WTC11 (cell line): ENCODE measurements at regions not wholly inside any gene's neighbourhood (a gene's known extent, or its start where the extent isn't known, plus 50 kb on each side); places are given as distances from the start of the nearest gene placed in this dataset.

Source experiments
- CREB1 ChIP-seq: sonication (generic); formaldehyde crosslinking; IDR thresholded peaks from 2 replicates; pipeline ENCODE4 v1.8.0; 2023; ENCODE audit warnings: mild to moderate bottlenecking, missing genetic modification reagents
- KAT7 ChIP-seq: sonication (generic); formaldehyde crosslinking; IDR thresholded peaks from 2 replicates; pipeline ENCODE4 v1.8.1; 2023; ENCODE audit warnings: missing genetic modification reagents, mild to moderate bottlenecking, borderline replicate concordance
- NFYB ChIP-seq: sonication (generic); formaldehyde crosslinking; conservative IDR thresholded peaks from 2 replicates; pipeline ENCODE4 v1.8.0; 2022; ENCODE audit warnings: low read depth, missing genetic modification reagents
- RORB ChIP-seq: fragments of 250-450 bp; sonication (Bioruptor Pico); IDR thresholded peaks from 2 replicates; pipeline ENCODE4 v1.9.0; 2021; ENCODE audit warnings: mild to moderate bottlenecking
- ZNF121 ChIP-seq: sonication (generic); formaldehyde crosslinking; IDR thresholded peaks from 2 replicates; pipeline ENCODE4 v1.8.0; 2023; ENCODE audit warnings: missing genetic modification reagents
- TF ChIP-seq, protein P1 (sequence below): fragments of 200-600 bp; IDR thresholded peaks from 2 replicates; pipeline ENCODE4 v1.8.0; 2022; ENCODE audit warnings: antibody characterized with exemption
- TF ChIP-seq, protein P2 (sequence below): fragments of 250-450 bp; sonication (Bioruptor Pico); conservative IDR thresholded peaks from 2 replicates; pipeline ENCODE4 v1.9.0; 2021; ENCODE audit warnings: mild to moderate bottlenecking
- TF ChIP-seq, protein P3 (sequence below): sonication (generic); formaldehyde crosslinking; IDR thresholded peaks from 2 replicates; pipeline ENCODE4 v1.8.1; 2023; ENCODE audit warnings: mild to moderate bottlenecking, moderate library complexity, missing genetic modification reagents
- TF ChIP-seq, protein P4 (sequence below): sonication (generic); formaldehyde crosslinking; IDR thresholded peaks from 2 replicates; pipeline ENCODE4 v1.8.0; 2022; ENCODE audit warnings: mild to moderate bottlenecking, missing genetic modification reagents

DNA sequence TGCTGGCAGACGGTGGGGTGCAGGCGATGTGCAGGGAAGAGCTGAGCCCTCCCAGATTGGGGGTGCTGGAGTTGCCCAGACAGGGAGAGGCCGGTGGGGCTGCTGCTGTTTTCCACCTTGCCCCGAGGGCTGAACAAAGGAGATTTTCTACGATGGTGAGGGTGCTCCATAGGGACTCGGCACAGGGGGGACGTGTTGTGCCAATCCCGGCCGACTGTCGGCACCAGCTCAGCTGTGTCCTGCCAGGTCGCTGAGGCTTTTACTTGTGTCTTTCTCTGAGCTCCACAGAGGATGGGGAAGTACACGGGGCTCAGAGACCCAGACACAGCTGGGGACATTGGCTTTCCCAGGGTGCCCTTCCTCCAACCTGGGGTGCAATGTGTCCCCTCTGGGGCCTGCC is 816.8 kb downstream of the BRD1 start:
- TF ChIP-seq, protein P1, sequence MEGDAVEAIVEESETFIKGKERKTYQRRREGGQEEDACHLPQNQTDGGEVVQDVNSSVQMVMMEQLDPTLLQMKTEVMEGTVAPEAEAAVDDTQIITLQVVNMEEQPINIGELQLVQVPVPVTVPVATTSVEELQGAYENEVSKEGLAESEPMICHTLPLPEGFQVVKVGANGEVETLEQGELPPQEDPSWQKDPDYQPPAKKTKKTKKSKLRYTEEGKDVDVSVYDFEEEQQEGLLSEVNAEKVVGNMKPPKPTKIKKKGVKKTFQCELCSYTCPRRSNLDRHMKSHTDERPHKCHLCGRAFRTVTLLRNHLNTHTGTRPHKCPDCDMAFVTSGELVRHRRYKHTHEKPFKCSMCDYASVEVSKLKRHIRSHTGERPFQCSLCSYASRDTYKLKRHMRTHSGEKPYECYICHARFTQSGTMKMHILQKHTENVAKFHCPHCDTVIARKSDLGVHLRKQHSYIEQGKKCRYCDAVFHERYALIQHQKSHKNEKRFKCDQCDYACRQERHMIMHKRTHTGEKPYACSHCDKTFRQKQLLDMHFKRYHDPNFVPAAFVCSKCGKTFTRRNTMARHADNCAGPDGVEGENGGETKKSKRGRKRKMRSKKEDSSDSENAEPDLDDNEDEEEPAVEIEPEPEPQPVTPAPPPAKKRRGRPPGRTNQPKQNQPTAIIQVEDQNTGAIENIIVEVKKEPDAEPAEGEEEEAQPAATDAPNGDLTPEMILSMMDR: no peak
- TF ChIP-seq ZNF121: no peak
- TF ChIP-seq, protein P2, sequence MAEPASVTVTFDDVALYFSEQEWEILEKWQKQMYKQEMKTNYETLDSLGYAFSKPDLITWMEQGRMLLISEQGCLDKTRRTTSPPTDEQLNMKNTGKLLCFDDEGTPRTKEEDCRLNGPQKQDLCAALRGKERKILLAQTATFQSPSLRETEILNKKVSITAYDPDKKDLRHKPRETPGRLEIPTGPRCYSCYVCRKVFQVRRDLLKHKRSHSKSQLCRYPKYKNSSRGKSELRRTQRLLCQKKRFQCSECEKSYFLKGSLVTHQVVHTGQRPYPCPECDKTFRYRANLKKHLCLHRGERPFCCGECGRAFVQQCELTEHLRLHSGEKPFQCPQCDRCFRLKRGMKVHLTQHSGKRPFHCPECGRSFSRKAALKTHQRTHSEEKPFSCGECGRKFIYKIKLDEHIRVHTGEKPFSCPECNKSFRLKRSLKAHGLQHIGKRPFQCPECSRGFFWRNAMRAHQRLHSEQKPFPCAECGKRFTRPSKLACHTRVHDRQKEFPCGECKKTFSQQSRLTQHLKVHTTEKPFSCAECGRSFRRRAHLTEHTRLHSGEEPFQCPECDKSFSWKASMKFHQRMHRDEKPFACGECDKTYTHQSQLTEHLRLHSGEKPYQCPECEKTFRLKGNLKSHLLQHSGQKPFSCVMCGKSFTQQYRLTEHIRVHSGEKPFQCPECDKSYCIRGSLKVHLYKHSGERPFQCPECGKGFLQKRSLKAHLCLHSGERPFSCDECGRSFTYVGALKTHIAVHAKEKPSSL (CRISPR knock-in tag): no peak
- no peak for TF ChIP-seq NFYB
- TF ChIP-seq, protein P3, sequence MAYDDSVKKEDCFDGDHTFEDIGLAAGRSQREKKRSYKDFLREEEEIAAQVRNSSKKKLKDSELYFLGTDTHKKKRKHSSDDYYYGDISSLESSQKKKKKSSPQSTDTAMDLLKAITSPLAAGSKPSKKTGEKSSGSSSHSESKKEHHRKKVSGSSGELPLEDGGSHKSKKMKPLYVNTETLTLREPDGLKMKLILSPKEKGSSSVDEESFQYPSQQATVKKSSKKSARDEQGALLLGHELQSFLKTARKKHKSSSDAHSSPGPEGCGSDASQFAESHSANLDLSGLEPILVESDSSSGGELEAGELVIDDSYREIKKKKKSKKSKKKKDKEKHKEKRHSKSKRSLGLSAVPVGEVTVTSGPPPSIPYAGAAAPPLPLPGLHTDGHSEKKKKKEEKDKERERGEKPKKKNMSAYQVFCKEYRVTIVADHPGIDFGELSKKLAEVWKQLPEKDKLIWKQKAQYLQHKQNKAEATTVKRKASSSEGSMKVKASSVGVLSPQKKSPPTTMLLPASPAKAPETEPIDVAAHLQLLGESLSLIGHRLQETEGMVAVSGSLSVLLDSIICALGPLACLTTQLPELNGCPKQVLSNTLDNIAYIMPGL: no peak
- TF ChIP-seq RORB (CRISPR knock-in tag): no peak
- TF ChIP-seq, protein P4, sequence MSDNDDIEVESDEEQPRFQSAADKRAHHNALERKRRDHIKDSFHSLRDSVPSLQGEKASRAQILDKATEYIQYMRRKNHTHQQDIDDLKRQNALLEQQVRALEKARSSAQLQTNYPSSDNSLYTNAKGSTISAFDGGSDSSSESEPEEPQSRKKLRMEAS (CRISPR knock-in tag): no peak
- TF ChIP-seq KAT7 (CRISPR knock-in tag): no peak
- TF ChIP-seq CREB1 (CRISPR knock-in tag): no peak
